DOHH2 (cell line): ENCODE measurements at regions not wholly inside any gene's neighbourhood (a gene's known extent, or its start where the extent isn't known, plus 50 kb on each side); places are given as distances from the start of the nearest gene placed in this dataset.

Source experiments
- CTCF ChIP-seq: fragments of 200-600 bp; sonication (generic); IDR thresholded peaks from one replicate; pipeline ENCODE4 v1.5.1; 2014; ENCODE audit warnings: antibody characterized with exemption, mild to moderate bottlenecking, low read depth, low read length; ENCODE audit not compliant: poor library complexity, severe bottlenecking
- EZH2phosphoT487 ChIP-seq: fragments of 200-600 bp; sonication (generic); IDR thresholded peaks from 2 replicates; pipeline ENCODE4 v1.6.1; 2017; ENCODE audit warnings: borderline replicate concordance, mild to moderate bottlenecking, antibody characterized with exemption, low read length, moderate library complexity, mixed read lengths

- no peak for TF ChIP-seq EZH2phosphoT487
- no peak for TF ChIP-seq CTCF
These were observed 127.9 kb upstream of the AMOT start for GRCh38 chrX:112968351-112969133.
